Hepatocyte (in vitro differentiated cells): ENCODE measurements at regions not wholly inside any gene's neighbourhood (a gene's known extent, or its start where the extent isn't known, plus 50 kb on each side); places are given as distances from the start of the nearest gene placed in this dataset.

Source experiments
- CTCF ChIP-seq: fragments of 200-600 bp; sonication (generic); IDR thresholded peaks from 2 replicates; pipeline ENCODE4 v1.5.1; 2016; ENCODE audit warnings: antibody characterized with exemption, mild to moderate bottlenecking; ENCODE audit not compliant: poor library complexity
- EZH2 ChIP-seq: fragments of 200-600 bp; sonication (generic); IDR thresholded peaks from 2 replicates; pipeline ENCODE4 v1.6.1; 2016; ENCODE audit warnings: antibody characterized with exemption, mild to moderate bottlenecking, borderline replicate concordance
- EZH2phosphoT487 ChIP-seq: fragments of 200-600 bp; sonication (generic); IDR thresholded peaks from one replicate; pipeline ENCODE4 v1.6.1; 2018; ENCODE audit warnings: antibody characterized with exemption, mild to moderate bottlenecking, low read depth, moderate library complexity; ENCODE audit not compliant: unreplicated experiment, severe bottlenecking

GRCh38 chr5:39656600-39656999, 231.8 kb upstream of the DAB2 start:
- TF ChIP-seq CTCF (no peak), EZH2 (no peak), EZH2phosphoT487 (no peak)
